Coronary artery (tissue), 2 donors: ENCODE measurements at regions not wholly inside any gene's neighbourhood (a gene's known extent, or its start where the extent isn't known, plus 50 kb on each side); places are given as distances from the start of the nearest gene placed in this dataset.

Source experiments
- DNase-seq: peaks from one replicate; pipeline ENCODE4 v3.0.0-alpha.2; 2017; ENCODE audit warnings: low spot score
- H3K27ac ChIP-seq, 2 donors: fragments of 200-600 bp; sonication (generic); one replicate each; pipeline ENCODE4 v1.5.1; 2016 to 2019
- H3K4me3 ChIP-seq: fragments of 200-600 bp; sonication (generic); 2 replicates; pipeline ENCODE4 v1.5.1; 2016; ENCODE audit warnings: mild to moderate bottlenecking, moderate library complexity
- CTCF ChIP-seq: fragments of 200-600 bp; sonication (generic); IDR thresholded peaks from one replicate; pipeline ENCODE4 v1.5.1; 2019; ENCODE audit warnings: antibody characterized with exemption

GRCh38 chr5:30103452-30104202, 1089.9 kb upstream of the CDH6 start:
- Histone ChIP-seq H3K27ac (no peak overlapping the region), H3K4me3 (no peak overlapping the region)
- TF ChIP-seq CTCF = no peak
- DNase-seq = no peak

GRCh38 chr5:30103052-30103451, 1090.4 kb upstream of the CDH6 start:
- Histone ChIP-seq H3K4me3 (no peak overlapping the region), H3K27ac (no peak overlapping the region)
- no peak for DNase-seq
- no peak for TF ChIP-seq CTCF

GRCh38 chr5:30102185-30102584, 1091.3 kb upstream of the CDH6 start:
- H3K4me3 ChIP-seq = no peak overlapping the region
- no peak for TF ChIP-seq CTCF
- no peak overlapping the region for H3K27ac ChIP-seq
- DNase-seq = no peak

- DNase-seq = no peak
- H3K4me3 ChIP-seq = no peak overlapping the region
- no peak overlapping the region for H3K27ac ChIP-seq
- TF ChIP-seq CTCF = no peak
Observed at GRCh38 chr5:30100929-30101328, 1092.6 kb upstream of the CDH6 start.

- Histone ChIP-seq H3K4me3 (no peak overlapping the region), H3K27ac (no peak overlapping the region)
- TF ChIP-seq CTCF = no peak
- DNase-seq = no peak
Observed at GRCh38 chr5:30100148-30100713, 1093.3 kb upstream of the CDH6 start.

- DNase-seq = no peak
Observed at GRCh38 chr5:30099634-30100033, 1093.9 kb upstream of the CDH6 start.

More at GRCh38 chr5:30099634-30100033, 1093.9 kb upstream of the CDH6 start:
- Histone ChIP-seq H3K27ac (no peak overlapping the region), H3K4me3 (no peak overlapping the region)
- TF ChIP-seq CTCF = no peak
